GM18951 (cell line): ENCODE measurements at regions not wholly inside any gene's neighbourhood (a gene's known extent, or its start where the extent isn't known, plus 50 kb on each side); places are given as distances from the start of the nearest gene placed in this dataset.
"Not testable (repeated sequence)": the region's sequence is repeated elsewhere in the genome, so short reads cannot be mapped to it uniquely, and the experiment has no call there.

Experiments used
- POLR2A ChIP-seq: IDR thresholded peaks from 4 replicates; pipeline ENCODE4 v1.6.1; 2011; ENCODE audit warnings: mild to moderate bottlenecking; ENCODE audit not compliant: insufficient read length, insufficient read depth; ENCODE audit errors: extremely low read depth
- in situ Hi-C: fragments of 300-500 bp; cut with MboI; formaldehyde crosslinking; loops from one replicate; pipeline ENCODE4 v1.12.0; 2022; ENCODE audit warnings: low sequenced_read_pairs, mixed read lengths, inconsistent platforms; ENCODE audit not compliant: unreplicated experiment

- TF ChIP-seq POLR2A = no peak
- in situ Hi-C loops = no loop called here
Measured at GRCh38 chr6:169132352-169132940, 121.2 kb downstream of the THBS2 start.

GRCh38 chr6:169131390-169131789 is 122.3 kb downstream of the THBS2 start:
- in situ Hi-C loops = no loop called here
- no peak for TF ChIP-seq POLR2A

GRCh38 chr6:169130113-169130512 is 123.5 kb downstream of the THBS2 start:
- in situ Hi-C loops = no loop called here
- TF ChIP-seq POLR2A = no peak

- in situ Hi-C loops = no loop called here
- no peak for TF ChIP-seq POLR2A
Measured at GRCh38 chr6:169121013-169121412, 132.6 kb downstream of the THBS2 start.

GRCh38 chr6:169119669-169120068 is 134.0 kb downstream of the THBS2 start:
- in situ Hi-C loops = no loop called here

GRCh38 chr6:169118346-169118830 is 135.3 kb downstream of the THBS2 start:
- in situ Hi-C loops = no loop called here
- TF ChIP-seq POLR2A = no peak

More at GRCh38 chr6:169119669-169120068, 134.0 kb downstream of the THBS2 start:
- TF ChIP-seq POLR2A = no peak

GRCh38 chr6:169117663-169118062 is 136.0 kb downstream of the THBS2 start:
- TF ChIP-seq POLR2A = no peak
- in situ Hi-C loops = no loop called here

GRCh38 chr6:169115632-169116031 is 138.0 kb downstream of the THBS2 start:
- TF ChIP-seq POLR2A = no peak

GRCh38 chr6:169114632-169115031 is 139.0 kb downstream of the THBS2 start:
- in situ Hi-C loops = not testable (repeated sequence)

More at GRCh38 chr6:169115632-169116031, 138.0 kb downstream of the THBS2 start:
- in situ Hi-C loops = no loop called here

GRCh38 chr6:169112483-169113320 is 140.9 kb downstream of the THBS2 start:
- no peak for TF ChIP-seq POLR2A
- in situ Hi-C loops = no loop called here

GRCh38 chr6:169111203-169111602 is 142.4 kb downstream of the THBS2 start:
- in situ Hi-C loops = no loop called here
- TF ChIP-seq POLR2A = no peak

- TF ChIP-seq POLR2A = no peak
- in situ Hi-C loops = no loop called here
Measured at GRCh38 chr6:169109411-169110220, 144.0 kb downstream of the THBS2 start.

GRCh38 chr6:169108753-169109152 is 144.9 kb downstream of the THBS2 start:
- in situ Hi-C loops = no loop called here

GRCh38 chr6:169106176-169106575 is 147.5 kb downstream of the THBS2 start:
- in situ Hi-C loops = no loop called here
- no peak for TF ChIP-seq POLR2A

More at GRCh38 chr6:169108753-169109152, 144.9 kb downstream of the THBS2 start:
- TF ChIP-seq POLR2A = no peak

- in situ Hi-C loops = no loop called here
- TF ChIP-seq POLR2A = no peak
Measured at GRCh38 chr6:169101981-169102380, 151.7 kb downstream of the THBS2 start.
